Loucy (cell line): ENCODE measurements at regions not wholly inside any gene's neighbourhood (a gene's known extent, or its start where the extent isn't known, plus 50 kb on each side); places are given as distances from the start of the nearest gene placed in this dataset.

Experiments used
- EZH2phosphoT487 ChIP-seq: fragments of 200-600 bp; IDR thresholded peaks from 2 replicates; pipeline ENCODE4 v1.6.1; 2018; ENCODE audit warnings: antibody characterized with exemption, mild to moderate bottlenecking, moderate library complexity, borderline replicate concordance
- TF ChIP-seq, protein P1 (sequence below): fragments of 200-600 bp; sonication (generic); conservative IDR thresholded peaks from 2 replicates; pipeline ENCODE4 v1.5.1; 2014; ENCODE audit warnings: mild to moderate bottlenecking, antibody characterized with exemption, low read length

DNA sequence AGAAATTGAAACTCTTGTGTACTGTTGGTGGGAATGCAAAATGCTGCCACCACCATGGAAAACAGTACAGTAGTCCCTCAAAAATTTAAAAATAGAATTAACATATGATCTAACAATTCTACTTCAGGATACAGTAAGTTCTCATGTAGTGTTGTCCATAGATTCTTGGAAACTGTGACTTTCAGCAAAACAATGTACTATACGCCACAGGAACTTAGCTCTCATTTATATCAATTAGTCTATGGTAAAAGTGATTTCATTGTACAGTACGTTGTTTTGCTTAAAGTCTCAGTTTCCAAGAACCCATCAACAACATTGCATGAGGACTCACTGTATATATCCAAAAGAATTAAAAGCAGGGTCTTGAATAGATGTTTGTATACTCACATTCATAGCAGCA lies 233.5 kb upstream of the GAS1 start:
- TF ChIP-seq, protein P1, sequence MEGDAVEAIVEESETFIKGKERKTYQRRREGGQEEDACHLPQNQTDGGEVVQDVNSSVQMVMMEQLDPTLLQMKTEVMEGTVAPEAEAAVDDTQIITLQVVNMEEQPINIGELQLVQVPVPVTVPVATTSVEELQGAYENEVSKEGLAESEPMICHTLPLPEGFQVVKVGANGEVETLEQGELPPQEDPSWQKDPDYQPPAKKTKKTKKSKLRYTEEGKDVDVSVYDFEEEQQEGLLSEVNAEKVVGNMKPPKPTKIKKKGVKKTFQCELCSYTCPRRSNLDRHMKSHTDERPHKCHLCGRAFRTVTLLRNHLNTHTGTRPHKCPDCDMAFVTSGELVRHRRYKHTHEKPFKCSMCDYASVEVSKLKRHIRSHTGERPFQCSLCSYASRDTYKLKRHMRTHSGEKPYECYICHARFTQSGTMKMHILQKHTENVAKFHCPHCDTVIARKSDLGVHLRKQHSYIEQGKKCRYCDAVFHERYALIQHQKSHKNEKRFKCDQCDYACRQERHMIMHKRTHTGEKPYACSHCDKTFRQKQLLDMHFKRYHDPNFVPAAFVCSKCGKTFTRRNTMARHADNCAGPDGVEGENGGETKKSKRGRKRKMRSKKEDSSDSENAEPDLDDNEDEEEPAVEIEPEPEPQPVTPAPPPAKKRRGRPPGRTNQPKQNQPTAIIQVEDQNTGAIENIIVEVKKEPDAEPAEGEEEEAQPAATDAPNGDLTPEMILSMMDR: no peak
- no peak for TF ChIP-seq EZH2phosphoT487
